RWPE1 (cell line): ENCODE measurements at regions not wholly inside any gene's neighbourhood (a gene's known extent, or its start where the extent isn't known, plus 50 kb on each side); places are given as distances from the start of the nearest gene placed in this dataset.
"Not testable (repeated sequence)": the region's sequence is repeated elsewhere in the genome, so short reads cannot be mapped to it uniquely, and the experiment has no call there.

Experiments
- CTCF ChIA-PET: fragments of 350-600 bp; sonication (Branson Sonifier 250); formaldehyde crosslinking; extraction: SDS; loops from one replicate; lab custom pipeline; 2021; lab: Yijun Ruan, JAX
- POLR2A ChIA-PET: fragments of 400-600 bp; formaldehyde crosslinking; extraction: SDS; loops from one replicate; lab custom pipeline; 2020; ENCODE audit warnings: antibody characterized with exemption; ENCODE audit not compliant: low non-redundant PET; lab: Yijun Ruan, JAX
- DNase-seq: peaks from one replicate; pipeline ENCODE4 v3.0.0; 2012; ENCODE audit warnings: low spot score
- H3K27ac ChIP-seq: fragments of 450-650 bp; 2 replicates; pipeline ENCODE4 v1.5.1; 2017
- CTCF ChIP-seq: fragments of 450-650 bp; conservative IDR thresholded peaks from 2 replicates; pipeline ENCODE4 v1.5.1; 2017; ENCODE audit warnings: low read depth, mild to moderate bottlenecking

GRCh38 chr9:105116052-105116868 is 128.2 kb upstream of the SLC44A1 start:
- CTCF ChIA-PET: interaction anchor here (0.5 to 0.6 kb wide), 2 partner anchors 117 to 190 kb away, joined by 5 to 9 read pairs; no protein-coding TSS in a partner anchor
- POLR2A ChIA-PET: no interaction called here
- no peak overlapping the region for H3K27ac ChIP-seq
- DNase-seq: no peak
- TF ChIP-seq CTCF: no peak

- POLR2A ChIA-PET: interaction anchor here (0.5 kb wide), 1 partner anchor 21 kb away, joined by 4 read pairs; no protein-coding TSS in a partner anchor
- no peak for TF ChIP-seq CTCF
- CTCF ChIA-PET: interaction anchor here (0.6 kb wide), 1 partner anchor 118 kb away, joined by 9 read pairs; no protein-coding TSS in a partner anchor
- no peak for DNase-seq
- no peak overlapping the region for H3K27ac ChIP-seq
Observed at GRCh38 chr9:105117234-105117633, 127.2 kb upstream of the SLC44A1 start.

GRCh38 chr9:105118636-105119035 is 125.8 kb upstream of the SLC44A1 start:
- CTCF ChIA-PET: interaction anchor here (0.6 kb wide), 2 partner anchors 795 to 1676 kb away, joined by 3 to 4 read pairs; no protein-coding TSS in a partner anchor

GRCh38 chr9:105119156-105119555 is 125.3 kb upstream of the SLC44A1 start:
- H3K27ac ChIP-seq: no peak overlapping the region
- CTCF ChIA-PET: no interaction called here
- POLR2A ChIA-PET: no interaction called here
- DNase-seq: no peak
- no peak for TF ChIP-seq CTCF

More at GRCh38 chr9:105118636-105119035, 125.8 kb upstream of the SLC44A1 start:
- POLR2A ChIA-PET: no interaction called here
- no peak overlapping the region for H3K27ac ChIP-seq
- TF ChIP-seq CTCF: no peak
- no peak for DNase-seq

GRCh38 chr9:105121861-105122430 is 122.5 kb upstream of the SLC44A1 start:
- no peak for TF ChIP-seq CTCF
- no peak overlapping the region for H3K27ac ChIP-seq
- ChIA-PET POLR2A (interaction anchor here (0.6 kb wide), 1 partner anchor 281 kb away, joined by 7 read pairs; no protein-coding TSS in a partner anchor), CTCF (no interaction called here)
- DNase-seq: no peak

GRCh38 chr9:105124598-105124997 is 119.9 kb upstream of the SLC44A1 start:
- DNase-seq, H3K27ac ChIP-seq, POLR2A ChIA-PET, CTCF ChIA-PET: not testable (repeated sequence)

- DNase-seq: no peak
- H3K27ac ChIP-seq: no peak overlapping the region
- ChIA-PET CTCF (interaction anchor here (0.6 to 0.7 kb wide), 2 partner anchors 171 to 195 kb away, joined by 3 read pairs; no protein-coding TSS in a partner anchor), POLR2A (no interaction called here)
- no peak for TF ChIP-seq CTCF
Observed at GRCh38 chr9:105126226-105126625, 118.2 kb upstream of the SLC44A1 start.
